ENCODE measurements at regions not wholly inside any gene's neighbourhood (a gene's known extent, or its start where the extent isn't known, plus 50 kb on each side); places are given as distances from the start of the nearest gene placed in this dataset.

DNA sequence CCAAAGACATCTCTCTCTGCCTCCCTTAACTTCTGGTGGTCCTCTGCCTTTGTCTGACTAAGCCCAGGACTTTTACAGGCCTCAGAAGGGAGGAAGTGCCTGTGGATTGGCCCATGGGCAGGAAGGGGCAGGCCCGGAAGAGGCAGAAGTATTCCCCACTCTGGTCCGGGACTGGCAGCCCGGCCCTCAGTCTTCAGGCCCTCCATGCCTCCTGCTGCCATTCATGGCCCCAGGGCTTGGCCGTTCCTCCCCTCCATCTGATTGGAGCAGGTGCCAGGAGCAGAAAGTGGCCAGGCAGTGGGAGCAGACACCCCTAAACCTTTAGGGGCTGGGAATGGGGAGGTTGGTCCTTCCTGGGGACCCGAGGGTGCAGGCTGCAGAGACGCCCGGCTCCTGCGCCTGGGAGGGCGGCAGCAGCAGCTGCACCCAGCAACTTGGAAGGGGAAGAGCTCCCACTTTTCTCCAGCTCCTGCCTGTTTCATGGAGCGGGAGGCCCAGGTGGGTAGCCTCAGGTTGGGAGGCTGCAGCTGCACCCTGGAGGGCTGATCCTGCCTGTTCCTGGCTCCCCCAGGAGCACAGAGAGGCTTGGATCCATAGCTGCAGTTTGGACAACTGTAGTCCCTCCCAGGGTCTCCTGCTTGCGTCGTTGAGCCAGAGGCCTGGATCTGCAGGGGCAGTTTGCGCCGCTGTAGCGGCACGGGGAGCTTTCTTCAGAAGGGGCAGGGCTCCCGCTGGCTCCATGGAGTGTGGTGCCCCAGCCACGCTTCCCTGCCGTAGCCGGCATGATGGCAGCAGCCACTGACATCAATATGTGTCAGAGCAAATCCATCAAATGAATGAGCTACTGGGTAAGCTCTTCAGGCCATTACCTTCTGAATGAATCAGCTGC is 661.5 kb upstream of the NUDT12 start:
- Histone ChIP-seq H3K36me3 (no peaks in the 10 kb centered on the region), H3K4me3 (no peak overlapping the region), H3K4me1 (no peaks in the 10 kb centered on the region), H3K27ac (no peak overlapping the region), H3K27me3 (no peaks in the 10 kb centered on the region), H3K9me3 (no peaks in the 10 kb centered on the region)
- TF ChIP-seq, protein P1, sequence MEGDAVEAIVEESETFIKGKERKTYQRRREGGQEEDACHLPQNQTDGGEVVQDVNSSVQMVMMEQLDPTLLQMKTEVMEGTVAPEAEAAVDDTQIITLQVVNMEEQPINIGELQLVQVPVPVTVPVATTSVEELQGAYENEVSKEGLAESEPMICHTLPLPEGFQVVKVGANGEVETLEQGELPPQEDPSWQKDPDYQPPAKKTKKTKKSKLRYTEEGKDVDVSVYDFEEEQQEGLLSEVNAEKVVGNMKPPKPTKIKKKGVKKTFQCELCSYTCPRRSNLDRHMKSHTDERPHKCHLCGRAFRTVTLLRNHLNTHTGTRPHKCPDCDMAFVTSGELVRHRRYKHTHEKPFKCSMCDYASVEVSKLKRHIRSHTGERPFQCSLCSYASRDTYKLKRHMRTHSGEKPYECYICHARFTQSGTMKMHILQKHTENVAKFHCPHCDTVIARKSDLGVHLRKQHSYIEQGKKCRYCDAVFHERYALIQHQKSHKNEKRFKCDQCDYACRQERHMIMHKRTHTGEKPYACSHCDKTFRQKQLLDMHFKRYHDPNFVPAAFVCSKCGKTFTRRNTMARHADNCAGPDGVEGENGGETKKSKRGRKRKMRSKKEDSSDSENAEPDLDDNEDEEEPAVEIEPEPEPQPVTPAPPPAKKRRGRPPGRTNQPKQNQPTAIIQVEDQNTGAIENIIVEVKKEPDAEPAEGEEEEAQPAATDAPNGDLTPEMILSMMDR (IDR thresholded peaks at IDR 0.05), result no peak
- intact Hi-C loops (cut with DNase I), result no loop called here
- DNase-seq (ENCODE audit: low spot score in 2 of 2), result no peak

DNA sequence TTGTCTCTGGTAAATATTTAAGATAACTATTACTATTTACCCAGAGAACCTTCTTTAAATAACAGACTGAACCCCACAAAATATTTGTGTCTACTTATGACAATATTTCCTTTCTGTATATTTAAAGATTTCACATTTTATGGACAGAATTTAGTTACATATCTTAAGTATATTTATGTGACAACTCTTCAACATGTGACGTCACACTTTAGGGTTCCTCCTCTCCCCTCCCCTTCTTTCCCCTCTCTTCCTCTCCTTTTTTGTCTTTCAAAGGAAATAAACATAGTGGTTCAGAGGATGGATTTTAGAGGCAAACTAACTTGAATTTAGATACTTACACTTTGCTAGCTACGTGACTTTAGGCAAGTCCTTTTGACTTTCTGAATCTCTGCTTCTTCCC is 655.6 kb upstream of the NUDT12 start:
- no peaks in the 10 kb centered on the region for H3K36me3 ChIP-seq
- H3K4me1 ChIP-seq, result no peaks in the 10 kb centered on the region
- intact Hi-C loops (cut with DNase I), result no loop called here
- no peak for DNase-seq (ENCODE audit: low spot score in 2 of 2)
- H3K4me3 ChIP-seq, result no peak overlapping the region
- H3K27me3 ChIP-seq, result no peaks in the 10 kb centered on the region
- TF ChIP-seq, protein P1 (IDR thresholded peaks at IDR 0.05), result no peak
- H3K27ac ChIP-seq, result no peak overlapping the region
- H3K9me3 ChIP-seq, result no peaks in the 10 kb centered on the region

DNA sequence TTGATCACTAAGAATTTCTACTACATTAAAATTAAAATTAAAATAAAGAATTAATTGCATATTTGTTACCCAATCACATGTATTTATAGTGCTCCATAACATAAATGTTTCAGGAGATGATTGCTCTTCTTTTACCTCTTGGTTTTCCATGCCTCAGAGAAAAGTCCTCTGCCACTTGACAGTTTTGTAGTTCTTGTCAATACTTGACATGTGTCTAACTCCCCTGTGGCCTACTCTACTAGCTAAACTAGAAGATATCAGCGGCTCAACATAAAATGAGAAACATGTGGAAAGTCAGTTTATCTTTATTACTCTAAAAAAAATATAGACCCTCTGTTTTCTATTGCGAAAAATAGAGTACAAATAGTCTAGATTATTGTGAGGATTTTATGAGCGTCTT is 650.6 kb upstream of the NUDT12 start:
- Histone ChIP-seq H3K36me3 (no peaks in the 10 kb centered on the region), H3K4me3 (no peak overlapping the region), H3K4me1 (no peaks in the 10 kb centered on the region), H3K9me3 (no peaks in the 10 kb centered on the region), H3K27me3 (no peaks in the 10 kb centered on the region), H3K27ac (no peak overlapping the region)
- no peak for DNase-seq (ENCODE audit: low spot score in 2 of 2)
- intact Hi-C loops (cut with DNase I), result no loop called here
- TF ChIP-seq, protein P1 (IDR thresholded peaks at IDR 0.05), result no peak

DNA sequence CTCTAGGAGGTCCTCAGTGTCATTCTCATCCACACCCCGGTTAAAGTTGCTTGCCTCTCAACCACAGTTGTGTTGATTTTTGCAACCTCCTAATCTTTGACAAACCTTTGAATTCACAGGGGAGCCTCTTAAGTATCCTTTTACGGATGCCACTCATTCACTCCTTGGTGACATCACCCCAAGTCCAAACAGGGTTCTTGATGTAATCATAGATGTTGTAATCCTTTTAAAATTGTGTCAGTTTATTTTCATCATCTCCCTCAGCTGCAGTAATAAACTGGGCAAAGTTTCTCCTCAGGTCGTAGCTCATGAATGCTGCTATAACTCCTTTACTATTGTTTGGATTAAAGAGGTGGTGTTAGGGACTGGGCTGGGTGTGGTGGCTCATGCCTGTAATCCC is 637.2 kb upstream of the NUDT12 start:
- DNase-seq (ENCODE audit: low spot score in 2 of 2), result no peak
- Histone ChIP-seq H3K4me3 (no peak overlapping the region), H3K4me1 (no peaks in the 10 kb centered on the region), H3K9me3 (no peaks in the 10 kb centered on the region), H3K27me3 (no peaks in the 10 kb centered on the region), H3K36me3 (no peaks in the 10 kb centered on the region), H3K27ac (no peak overlapping the region)
- intact Hi-C loops (cut with DNase I), result no loop called here
- TF ChIP-seq, protein P1 (IDR thresholded peaks at IDR 0.05), result no peak

DNA sequence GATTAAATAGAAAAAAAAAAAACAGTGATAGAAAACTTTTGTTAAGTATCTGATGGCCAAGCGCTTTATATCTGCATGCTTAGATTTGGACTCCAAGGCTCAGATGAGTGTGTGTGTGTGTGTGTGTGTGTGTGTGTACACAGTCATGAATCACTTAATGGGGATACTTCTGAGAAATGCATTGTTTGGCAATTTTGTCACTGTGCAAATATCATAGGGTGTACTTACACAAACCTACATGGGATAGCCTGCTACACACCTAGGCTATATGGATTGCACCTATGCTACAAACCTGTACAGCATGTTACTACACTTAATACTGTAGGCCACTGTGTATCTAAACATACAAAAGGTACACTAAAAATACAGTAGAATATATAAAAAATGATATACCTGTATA is 635.6 kb upstream of the NUDT12 start:
- intact Hi-C loops (cut with DNase I), result no loop called here
- TF ChIP-seq, protein P1 (IDR thresholded peaks at IDR 0.05), result no peak
- H3K36me3 ChIP-seq, result no peaks in the 10 kb centered on the region
- H3K4me3 ChIP-seq, result no peak overlapping the region
- H3K4me1 ChIP-seq, result no peaks in the 10 kb centered on the region
- no peaks in the 10 kb centered on the region for H3K27me3 ChIP-seq
- H3K27ac ChIP-seq, result no peak overlapping the region
- no peak for DNase-seq (ENCODE audit: low spot score in 2 of 2)
- H3K9me3 ChIP-seq, result no peaks in the 10 kb centered on the region

Data from ascending aorta (tissue), 2 donors.